Trophoblast cell (in vitro differentiated cells and primary cell): ENCODE measurements at regions not wholly inside any gene's neighbourhood (a gene's known extent, or its start where the extent isn't known, plus 50 kb on each side); places are given as distances from the start of the nearest gene placed in this dataset.
A peak's percentile ranks its signal among the peaks of the same experiment; 100 is the strongest.

Experiments
- DNase-seq, 2 donors: peaks; one replicate each; pipeline ENCODE4 v3.0.0-alpha.2; 2016
- H2AFZ ChIP-seq: 2 replicates; pipeline ENCODE4 v1.6.1; 2013; ENCODE audit warnings: low read length, moderate library complexity, mild to moderate bottlenecking; ENCODE audit not compliant: insufficient read depth, poor library complexity
- H2AK5ac ChIP-seq: 2 replicates; pipeline ENCODE4 v1.6.1; 2013; ENCODE audit warnings: mild to moderate bottlenecking, low read length
- H2BK120ac ChIP-seq: 2 replicates; pipeline ENCODE4 v1.6.1; 2013; ENCODE audit warnings: low read length, mild to moderate bottlenecking, moderate library complexity; ENCODE audit not compliant: insufficient read depth, poor library complexity
- H2BK12ac ChIP-seq: 2 replicates; pipeline ENCODE4 v1.6.1; 2013; ENCODE audit warnings: mild to moderate bottlenecking, low read length, moderate library complexity
- H2BK5ac ChIP-seq: 2 replicates; pipeline ENCODE4 v1.6.1; 2013; ENCODE audit warnings: low read length, low read depth, moderate library complexity, mild to moderate bottlenecking; ENCODE audit not compliant: poor library complexity
- H3K14ac ChIP-seq: 2 replicates; pipeline ENCODE4 v1.6.1; 2013; ENCODE audit warnings: mild to moderate bottlenecking, low read length
- H3K18ac ChIP-seq: 2 replicates; pipeline ENCODE4 v1.6.1; 2013; ENCODE audit warnings: mild to moderate bottlenecking, low read length
- H3K23ac ChIP-seq: 2 replicates; pipeline ENCODE4 v1.6.1; 2013; ENCODE audit warnings: low read length
- H3K27ac ChIP-seq: 2 replicates; pipeline ENCODE4 v1.5.1; 2013; ENCODE audit warnings: low read depth, mild to moderate bottlenecking, inconsistent platforms, low read length, moderate library complexity
- H3K27me3 ChIP-seq: 2 replicates; pipeline ENCODE4 v1.6.1; 2013; ENCODE audit warnings: inconsistent platforms, mild to moderate bottlenecking, low read length, moderate library complexity; ENCODE audit not compliant: insufficient read depth
- H3K36me3 ChIP-seq, 2 experiments: 1 replicate in 1 of 2; 2 replicates in 1 of 2; pipeline ENCODE4 v1.6.1; 2013; ENCODE audit warnings: low read length in 2 of 2, mild to moderate bottlenecking in 2 of 2, moderate library complexity in 1 of 2; ENCODE audit not compliant: insufficient read depth in 2 of 2, control insufficient read depth in 1 of 2
- H3K4ac ChIP-seq: 2 replicates; pipeline ENCODE4 v1.6.1; 2013; ENCODE audit warnings: low read depth, mild to moderate bottlenecking, low read length, moderate library complexity
- H3K4me1 ChIP-seq, 2 experiments: 1 replicate in 1 of 2; 2 replicates in 1 of 2; pipeline ENCODE4 v1.6.1; 2013; ENCODE audit warnings: low read length in 2 of 2, mild to moderate bottlenecking in 2 of 2, moderate library complexity in 1 of 2; ENCODE audit not compliant: insufficient read depth in 2 of 2, control insufficient read depth in 1 of 2
- H3K4me2 ChIP-seq: 2 replicates; pipeline ENCODE4 v1.6.1; 2013; ENCODE audit warnings: inconsistent platforms, mild to moderate bottlenecking, low read length, moderate library complexity
- H3K4me3 ChIP-seq: 2 replicates; pipeline ENCODE4 v1.5.1; 2013; ENCODE audit warnings: mild to moderate bottlenecking, low read depth, low read length, inconsistent platforms
- H3K79me1 ChIP-seq: one replicate; pipeline ENCODE4 v1.6.1; 2013; ENCODE audit warnings: low read length
- H3K79me2 ChIP-seq: 2 replicates; pipeline ENCODE4 v1.6.1; 2013; ENCODE audit warnings: low read length, mild to moderate bottlenecking; ENCODE audit not compliant: control insufficient read depth, insufficient read depth, poor library complexity
- H3K9ac ChIP-seq: 2 replicates; pipeline ENCODE4 v1.6.1; 2013; ENCODE audit warnings: mild to moderate bottlenecking, low read length
- H3K9me3 ChIP-seq: 2 replicates; pipeline ENCODE4 v1.6.1; 2013; ENCODE audit warnings: low read depth, mild to moderate bottlenecking, control low read depth, inconsistent platforms, low read length; ENCODE audit not compliant: insufficient read depth
- H4K12ac ChIP-seq: 2 replicates; pipeline ENCODE4 v1.6.1; 2013; ENCODE audit warnings: low read depth, mild to moderate bottlenecking, low read length, moderate library complexity
- H4K8ac ChIP-seq: 2 replicates; pipeline ENCODE4 v1.6.1; 2013; ENCODE audit warnings: low read depth, mild to moderate bottlenecking, low read length, moderate library complexity
- H4K91ac ChIP-seq: one replicate; pipeline ENCODE4 v1.6.1; 2013; ENCODE audit warnings: low read depth, mild to moderate bottlenecking, low read length, moderate library complexity
- WGBS: extraction: QIAGEN DNeasy Blood & Tissue Kit; methylation state at CpG from one replicate; pipeline ENCODE4 v1.1.7; 2013; ENCODE audit warnings: missing lambda C conversion rate; ENCODE audit not compliant: insufficient read length, insufficient coverage; ENCODE audit errors: extremely low coverage; 5-methylcytosine and 5-hydroxymethylcytosine counted together

DNA sequence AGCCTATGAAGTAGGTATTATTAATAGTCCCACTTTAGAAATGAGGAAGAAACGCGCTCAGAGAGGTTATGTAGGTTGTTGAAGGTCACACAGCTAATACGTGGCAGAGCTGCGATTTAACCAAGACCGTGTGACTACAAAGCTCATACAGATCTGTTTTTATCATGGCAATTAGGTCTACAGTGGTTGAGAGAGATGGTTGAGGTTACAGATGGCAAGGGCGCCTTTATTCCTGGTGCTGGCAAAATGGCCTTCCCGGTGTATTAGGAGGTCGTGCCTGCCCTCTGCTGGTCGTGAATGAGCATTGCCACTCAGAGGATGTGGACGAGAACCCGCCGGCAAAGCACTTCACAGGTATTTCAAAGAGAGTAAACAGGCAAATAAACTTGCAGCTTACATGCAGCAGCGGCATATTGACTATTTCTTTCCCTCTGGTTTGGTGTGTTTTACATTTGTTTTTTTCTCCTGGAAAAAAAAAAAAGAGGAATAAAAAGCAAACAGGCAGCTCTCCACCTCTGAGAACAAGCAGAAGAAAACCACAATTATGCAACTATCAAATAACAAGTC is 65.3 kb upstream of the EGFLAM start:
- H3K14ac ChIP-seq = no peak overlapping the region
- H4K8ac ChIP-seq = no peak overlapping the region
- H3K4ac ChIP-seq = no peak overlapping the region
- H3K27me3 ChIP-seq = no peaks in the 10 kb centered on the region
- H3K27ac ChIP-seq = no peak overlapping the region
- no peak overlapping the region for H3K4me2 ChIP-seq
- H3K23ac ChIP-seq = no peak overlapping the region
- H2AK5ac ChIP-seq = no peak overlapping the region
- H2AFZ ChIP-seq = no peak overlapping the region
- DNase-seq = peak; percentile 50 to 84
- no peak overlapping the region for H4K91ac ChIP-seq
- H3K79me2 ChIP-seq = no peaks in the 10 kb centered on the region
- no peaks in the 10 kb centered on the region for H3K9me3 ChIP-seq
- H3K36me3 ChIP-seq = no peaks in the 10 kb centered on the region
- no peak overlapping the region for H2BK120ac ChIP-seq
- no peak overlapping the region for H3K18ac ChIP-seq
- no peak overlapping the region for H2BK5ac ChIP-seq
- no peak overlapping the region for H3K9ac ChIP-seq
- no peaks in the 10 kb centered on the region for H3K4me1 ChIP-seq
- WGBS = no CpG with 5 or more reads among the region's 13 CpGs
- no peak overlapping the region for H2BK12ac ChIP-seq
- no peak overlapping the region for H3K4me3 ChIP-seq
- H3K79me1 ChIP-seq = no peaks in the 10 kb centered on the region
- no peak overlapping the region for H4K12ac ChIP-seq

DNA sequence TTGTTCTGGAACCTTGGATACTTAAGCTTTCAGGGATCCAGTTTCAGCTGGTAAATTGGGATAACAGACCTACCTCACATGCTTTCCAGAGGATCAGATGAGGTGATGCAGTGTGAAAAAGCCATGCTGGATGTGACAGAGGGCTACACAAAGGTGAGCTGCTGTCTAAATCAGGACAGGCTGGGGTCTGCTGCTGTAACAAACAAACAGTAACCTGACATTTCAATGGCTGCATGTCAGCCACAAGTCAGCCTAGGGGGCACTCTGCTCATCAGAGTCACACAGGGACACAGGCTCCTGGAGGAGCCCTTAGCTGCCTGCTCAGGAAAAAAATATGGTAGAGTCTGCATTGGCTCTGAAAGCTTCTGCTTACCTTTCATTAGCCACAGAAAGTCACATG is 66.7 kb upstream of the EGFLAM start:
- no peak overlapping the region for H2AK5ac ChIP-seq
- no peak overlapping the region for H3K4ac ChIP-seq
- no peaks in the 10 kb centered on the region for H3K79me2 ChIP-seq
- no peak for DNase-seq
- H3K36me3 ChIP-seq = no peaks in the 10 kb centered on the region
- no peaks in the 10 kb centered on the region for H3K79me1 ChIP-seq
- no peaks in the 10 kb centered on the region for H3K9me3 ChIP-seq
- no peak overlapping the region for H3K9ac ChIP-seq
- H2AFZ ChIP-seq = no peak overlapping the region
- H3K23ac ChIP-seq = no peak overlapping the region
- H2BK5ac ChIP-seq = no peak overlapping the region
- H3K18ac ChIP-seq = no peak overlapping the region
- H4K91ac ChIP-seq = no peak overlapping the region
- H4K12ac ChIP-seq = no peak overlapping the region
- H3K4me3 ChIP-seq = no peak overlapping the region
- H4K8ac ChIP-seq = no peak overlapping the region
- no peak overlapping the region for H3K4me2 ChIP-seq
- no peak overlapping the region for H2BK120ac ChIP-seq
- no peaks in the 10 kb centered on the region for H3K4me1 ChIP-seq
- no peak overlapping the region for H2BK12ac ChIP-seq
- H3K14ac ChIP-seq = no peak overlapping the region
- no peak overlapping the region for H3K27ac ChIP-seq
- no peaks in the 10 kb centered on the region for H3K27me3 ChIP-seq

DNA sequence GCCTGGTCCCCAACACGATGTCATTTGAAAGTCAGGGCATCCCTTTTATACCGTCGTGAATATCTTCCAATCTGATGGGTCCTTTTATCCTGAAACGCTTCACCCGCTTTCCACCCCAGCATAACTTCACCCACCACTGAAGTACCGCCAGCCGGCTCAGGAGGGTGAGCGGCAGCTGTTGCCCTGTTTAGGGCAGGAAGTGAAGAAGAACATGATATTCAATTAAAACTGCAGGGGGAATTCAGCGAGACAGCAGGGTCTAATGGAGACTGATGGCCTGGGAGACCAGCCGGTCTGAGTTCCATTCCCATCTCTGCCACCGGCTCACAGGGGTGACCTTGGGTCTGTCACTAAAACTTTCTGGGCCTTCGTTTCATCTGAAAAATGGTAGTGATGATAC is 68.2 kb upstream of the EGFLAM start:
- H3K79me2 ChIP-seq = no peaks in the 10 kb centered on the region
- H3K79me1 ChIP-seq = no peaks in the 10 kb centered on the region
- H3K18ac ChIP-seq = no peak overlapping the region
- H3K4ac ChIP-seq = no peak overlapping the region
- no peak overlapping the region for H3K23ac ChIP-seq
- no CpG with 5 or more reads among the region's 12 CpGs for WGBS
- no peak overlapping the region for H3K4me2 ChIP-seq
- no peak overlapping the region for H2BK120ac ChIP-seq
- H3K14ac ChIP-seq = no peak overlapping the region
- H4K91ac ChIP-seq = no peak overlapping the region
- no peaks in the 10 kb centered on the region for H3K4me1 ChIP-seq
- no peak overlapping the region for H3K4me3 ChIP-seq
- H4K8ac ChIP-seq = no peak overlapping the region
- no peaks in the 10 kb centered on the region for H3K9me3 ChIP-seq
- H3K36me3 ChIP-seq = no peaks in the 10 kb centered on the region
- no peak overlapping the region for H3K27ac ChIP-seq
- H3K27me3 ChIP-seq = no peaks in the 10 kb centered on the region
- no peak overlapping the region for H2AFZ ChIP-seq
- no peak overlapping the region for H2BK12ac ChIP-seq
- no peak for DNase-seq
- H4K12ac ChIP-seq = no peak overlapping the region
- no peak overlapping the region for H2AK5ac ChIP-seq
- no peak overlapping the region for H3K9ac ChIP-seq
- no peak overlapping the region for H2BK5ac ChIP-seq

DNA sequence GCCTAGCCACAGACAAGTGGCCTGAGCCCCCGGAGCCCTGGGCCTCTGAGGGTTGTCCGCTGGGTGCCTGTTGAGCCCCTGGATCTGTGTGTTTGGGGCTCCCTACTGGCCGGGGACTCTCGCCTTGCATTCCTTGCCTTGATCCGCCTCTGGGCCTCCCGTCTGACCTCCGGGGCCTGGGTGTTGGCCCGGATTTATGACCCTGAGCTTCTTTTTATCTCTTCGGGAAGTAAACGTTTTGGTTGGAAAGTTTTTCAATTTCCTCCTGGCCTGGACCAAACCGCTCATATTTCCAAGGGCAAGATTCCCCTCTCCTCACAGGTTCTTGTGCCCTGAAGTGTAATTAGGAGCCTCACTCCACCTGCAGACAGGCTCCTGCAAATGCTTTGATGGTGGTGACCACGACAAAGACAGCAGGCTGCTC is 69.3 kb upstream of the EGFLAM start:
- no peak overlapping the region for H3K4me2 ChIP-seq
- no peak overlapping the region for H2BK5ac ChIP-seq
- no peak overlapping the region for H4K91ac ChIP-seq
- no CpG with 5 or more reads among the region's 12 CpGs for WGBS
- H2AFZ ChIP-seq = no peak overlapping the region
- no peak overlapping the region for H3K23ac ChIP-seq
- no peaks in the 10 kb centered on the region for H3K79me1 ChIP-seq
- H2BK120ac ChIP-seq = no peak overlapping the region
- H3K4ac ChIP-seq = no peak overlapping the region
- no peak overlapping the region for H3K27ac ChIP-seq
- no peak for DNase-seq
- no peaks in the 10 kb centered on the region for H3K9me3 ChIP-seq
- H3K36me3 ChIP-seq = no peaks in the 10 kb centered on the region
- H4K8ac ChIP-seq = no peak overlapping the region
- H2AK5ac ChIP-seq = no peak overlapping the region
- H2BK12ac ChIP-seq = no peak overlapping the region
- no peak overlapping the region for H3K18ac ChIP-seq
- H4K12ac ChIP-seq = no peak overlapping the region
- no peak overlapping the region for H3K4me3 ChIP-seq
- no peaks in the 10 kb centered on the region for H3K27me3 ChIP-seq
- no peak overlapping the region for H3K14ac ChIP-seq
- no peaks in the 10 kb centered on the region for H3K79me2 ChIP-seq
- H3K9ac ChIP-seq = no peak overlapping the region
- no peaks in the 10 kb centered on the region for H3K4me1 ChIP-seq
